Eye (tissue), 1 donor: ENCODE measurements at regions not wholly inside any gene's neighbourhood (a gene's known extent, or its start where the extent isn't known, plus 50 kb on each side); places are given as distances from the start of the nearest gene placed in this dataset.
"Not testable (repeated sequence)": the region's sequence is repeated elsewhere in the genome, so short reads cannot be mapped to it uniquely, and the experiment has no call there.

Experiments used
- DNase-seq: peaks from one replicate; pipeline ENCODE4 v3.0.0-alpha.2; 2015

- DNase-seq = no peak
Measured at GRCh38 chr2:122682356-122682755, 926.9 kb downstream of the TSN start.

- DNase-seq = no peak
Measured at GRCh38 chr2:122683018-122683417, 927.6 kb downstream of the TSN start.

- DNase-seq = no peak
Measured at GRCh38 chr2:122692400-122693083, 937.1 kb downstream of the TSN start.

GRCh38 chr2:122697415-122697814, 942.0 kb downstream of the TSN start:
- no peak for DNase-seq

- DNase-seq = no peak
Measured at GRCh38 chr2:122703676-122704075, 948.2 kb downstream of the TSN start.

GRCh38 chr2:122704109-122704563, 948.7 kb downstream of the TSN start:
- DNase-seq = no peak

- DNase-seq = no peak
Measured at GRCh38 chr2:122705746-122706145, 950.3 kb downstream of the TSN start.

GRCh38 chr2:122706757-122707223, 951.3 kb downstream of the TSN start:
- DNase-seq = no peak

- no peak for DNase-seq
Measured at GRCh38 chr2:122707224-122707824, 951.9 kb downstream of the TSN start.

- no peak for DNase-seq
Measured at GRCh38 chr2:122710049-122710448, 954.6 kb downstream of the TSN start.

- DNase-seq = no peak
Measured at GRCh38 chr2:122713800-122714199, 958.3 kb downstream of the TSN start.

- DNase-seq = not testable (repeated sequence)
Measured at GRCh38 chr2:122720822-122721221, 965.4 kb downstream of the TSN start.

GRCh38 chr2:122734766-122735424, 979.4 kb downstream of the TSN start:
- DNase-seq = peak; percentile 6

- DNase-seq = no peak
Measured at GRCh38 chr2:122736279-122736678, 980.8 kb downstream of the TSN start.

GRCh38 chr2:122737429-122738077, 982.1 kb downstream of the TSN start:
- no peak for DNase-seq

- DNase-seq = no peak
Measured at GRCh38 chr2:122739732-122740593, 984.5 kb downstream of the TSN start.

GRCh38 chr2:122740594-122740948, 985.1 kb downstream of the TSN start:
- no peak for DNase-seq

GRCh38 chr2:122741403-122741802, 986.0 kb downstream of the TSN start:
- no peak for DNase-seq

- no peak for DNase-seq
Measured at GRCh38 chr2:122743021-122743675, 987.7 kb downstream of the TSN start.

- DNase-seq = no peak
Measured at GRCh38 chr2:122745603-122746002, 990.2 kb downstream of the TSN start.

GRCh38 chr2:122747670-122748069, 992.2 kb downstream of the TSN start:
- DNase-seq = no peak

GRCh38 chr2:122748552-122749011, 993.1 kb downstream of the TSN start:
- peak; percentile 13 for DNase-seq
